GM23338 (cell line): ENCODE measurements at regions not wholly inside any gene's neighbourhood (a gene's known extent, or its start where the extent isn't known, plus 50 kb on each side); places are given as distances from the start of the nearest gene placed in this dataset.

Experiments
- ATAC-seq: fragments of 200-7000 bp; cut with Tn5 transposase; 3 replicates; pipeline ENCODE4 v1.9.1; 2020
- DNase-seq: peaks from one replicate; pipeline ENCODE4 v3.0.0-alpha.2; 2015; ENCODE audit warnings: low spot score
- H2AFZ ChIP-seq: fragments of 200-600 bp; sonication (generic); 2 replicates; pipeline ENCODE4 v1.8.0; 2016; ENCODE audit warnings: antibody characterized with exemption, mild to moderate bottlenecking, moderate library complexity
- H3F3A ChIP-seq: fragments of 200-600 bp; sonication (generic); replicated peaks from 2 replicates; pipeline ENCODE4 v1.8.0; 2017; ENCODE audit warnings: antibody characterized with exemption, mixed run types, low read depth
- H3K27ac ChIP-seq: fragments of 200-600 bp; sonication (generic); 2 replicates; pipeline ENCODE4 v1.6.1; 2016; ENCODE audit warnings: low read depth
- H3K27me3 ChIP-seq: fragments of 200-600 bp; sonication (generic); 2 replicates; pipeline ENCODE4 v1.8.0; 2016; ENCODE audit warnings: mild to moderate bottlenecking, mixed run types, moderate library complexity; ENCODE audit not compliant: insufficient read depth
- H3K36me3 ChIP-seq: fragments of 200-600 bp; sonication (generic); 2 replicates; pipeline ENCODE4 v1.8.0; 2016; ENCODE audit warnings: mild to moderate bottlenecking; ENCODE audit not compliant: insufficient read depth
- H3K4me1 ChIP-seq: fragments of 200-600 bp; sonication (generic); 2 replicates; pipeline ENCODE4 v1.8.0; 2016; ENCODE audit warnings: mild to moderate bottlenecking, moderate library complexity; ENCODE audit not compliant: insufficient read depth
- H3K4me2 ChIP-seq: fragments of 200-600 bp; sonication (generic); 2 replicates; pipeline ENCODE4 v1.7.1; 2017; ENCODE audit warnings: mixed run types
- H3K4me3 ChIP-seq: fragments of 200-600 bp; sonication (generic); 2 replicates; pipeline ENCODE4 v1.6.1; 2016; ENCODE audit warnings: mixed run types
- H3K79me2 ChIP-seq: fragments of 200-600 bp; sonication (generic); replicated peaks from 2 replicates; pipeline ENCODE4 v1.8.0; 2017; ENCODE audit warnings: mild to moderate bottlenecking; ENCODE audit not compliant: insufficient read depth
- H3K9me2 ChIP-seq: fragments of 200-600 bp; sonication (generic); 2 replicates; pipeline ENCODE4 v1.8.0; 2017; ENCODE audit not compliant: insufficient read depth
- H4K20me1 ChIP-seq: fragments of 200-600 bp; sonication (generic); replicated peaks from 2 replicates; pipeline ENCODE4 v1.8.0; 2017; ENCODE audit warnings: mild to moderate bottlenecking; ENCODE audit not compliant: insufficient read depth
- H3K27ac Mint-ChIP-seq: 2 replicates; pipeline ENCODE4 v1.8.0; 2020; ENCODE audit warnings: inconsistent platforms, mild to moderate bottlenecking, moderate library complexity, mixed read lengths
- H3K27me3 Mint-ChIP-seq: 3 replicates; pipeline ENCODE4 v1.8.0; 2022; ENCODE audit warnings: low read depth, mild to moderate bottlenecking, moderate library complexity, mixed read lengths, inconsistent platforms; ENCODE audit not compliant: insufficient read depth, poor library complexity
- H3K36me3 Mint-ChIP-seq: 3 replicates; pipeline ENCODE4 v1.8.0; 2021; ENCODE audit warnings: low read depth, mild to moderate bottlenecking, inconsistent platforms, moderate library complexity, mixed read lengths
- H3K4me1 Mint-ChIP-seq: 3 replicates; pipeline ENCODE4 v1.8.0; 2020; ENCODE audit warnings: mild to moderate bottlenecking, inconsistent platforms, mixed read lengths
- H3K4me3 Mint-ChIP-seq: 3 replicates; pipeline ENCODE4 v1.8.0; 2021; ENCODE audit warnings: moderate library complexity, mild to moderate bottlenecking, inconsistent platforms, mixed read lengths
- H3K9me3 Mint-ChIP-seq: 3 replicates; pipeline ENCODE4 v1.8.0; 2020; ENCODE audit warnings: moderate library complexity, mild to moderate bottlenecking, inconsistent platforms, mixed read lengths
- EZH2phosphoT487 ChIP-seq: fragments of 200-600 bp; sonication (generic); IDR thresholded peaks from one replicate; pipeline ENCODE4 v1.8.1; 2018; ENCODE audit warnings: antibody characterized with exemption; ENCODE audit not compliant: unreplicated experiment
- NANOG ChIP-seq: IDR thresholded peaks from 2 replicates; pipeline ENCODE4 v1.6.1; 2016; ENCODE audit warnings: antibody characterized with exemption, borderline replicate concordance
- POLR2AphosphoS5 ChIP-seq: IDR thresholded peaks from 2 replicates; pipeline ENCODE4 v1.6.1; 2016; ENCODE audit warnings: antibody characterized with exemption, low read depth
- STAT1 ChIP-seq: IDR thresholded peaks from one replicate; pipeline ENCODE4 v1.6.1; 2016; ENCODE audit warnings: antibody characterized with exemption; ENCODE audit not compliant: unreplicated experiment
- ZNF114 ChIP-seq: fragments of 250-450 bp; sonication (Bioruptor Pico); IDR thresholded peaks from 2 replicates; pipeline ENCODE4 v1.5.0; 2020; ENCODE audit warnings: mild to moderate bottlenecking, moderate library complexity
- TF ChIP-seq, protein P1 (sequence below): fragments of 250-450 bp; sonication (Bioruptor Pico); IDR thresholded peaks from 2 replicates; pipeline ENCODE4 v1.5.0; 2020; ENCODE audit warnings: mild to moderate bottlenecking, moderate library complexity

DNA sequence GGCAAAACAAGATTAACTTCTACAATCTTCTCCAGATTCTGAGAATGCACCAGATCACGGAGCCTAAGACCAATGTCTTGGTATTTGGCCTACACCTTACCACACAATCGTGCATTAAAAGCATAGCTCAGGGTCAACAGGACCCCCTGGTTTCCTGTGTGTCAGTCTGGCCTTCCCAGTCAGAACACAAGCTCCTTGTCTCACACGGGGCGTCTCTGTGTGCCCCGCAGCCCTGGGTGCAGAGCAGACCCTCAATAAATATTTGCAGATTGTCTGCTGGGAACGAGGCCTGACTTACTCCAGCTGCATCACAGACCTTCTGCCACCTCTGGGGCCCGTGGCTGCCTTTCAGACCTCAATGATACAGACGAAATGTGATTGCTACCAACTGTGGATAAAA lies 82.5 kb upstream of the CTNNB1 start (continued):
- TF ChIP-seq, protein P1, sequence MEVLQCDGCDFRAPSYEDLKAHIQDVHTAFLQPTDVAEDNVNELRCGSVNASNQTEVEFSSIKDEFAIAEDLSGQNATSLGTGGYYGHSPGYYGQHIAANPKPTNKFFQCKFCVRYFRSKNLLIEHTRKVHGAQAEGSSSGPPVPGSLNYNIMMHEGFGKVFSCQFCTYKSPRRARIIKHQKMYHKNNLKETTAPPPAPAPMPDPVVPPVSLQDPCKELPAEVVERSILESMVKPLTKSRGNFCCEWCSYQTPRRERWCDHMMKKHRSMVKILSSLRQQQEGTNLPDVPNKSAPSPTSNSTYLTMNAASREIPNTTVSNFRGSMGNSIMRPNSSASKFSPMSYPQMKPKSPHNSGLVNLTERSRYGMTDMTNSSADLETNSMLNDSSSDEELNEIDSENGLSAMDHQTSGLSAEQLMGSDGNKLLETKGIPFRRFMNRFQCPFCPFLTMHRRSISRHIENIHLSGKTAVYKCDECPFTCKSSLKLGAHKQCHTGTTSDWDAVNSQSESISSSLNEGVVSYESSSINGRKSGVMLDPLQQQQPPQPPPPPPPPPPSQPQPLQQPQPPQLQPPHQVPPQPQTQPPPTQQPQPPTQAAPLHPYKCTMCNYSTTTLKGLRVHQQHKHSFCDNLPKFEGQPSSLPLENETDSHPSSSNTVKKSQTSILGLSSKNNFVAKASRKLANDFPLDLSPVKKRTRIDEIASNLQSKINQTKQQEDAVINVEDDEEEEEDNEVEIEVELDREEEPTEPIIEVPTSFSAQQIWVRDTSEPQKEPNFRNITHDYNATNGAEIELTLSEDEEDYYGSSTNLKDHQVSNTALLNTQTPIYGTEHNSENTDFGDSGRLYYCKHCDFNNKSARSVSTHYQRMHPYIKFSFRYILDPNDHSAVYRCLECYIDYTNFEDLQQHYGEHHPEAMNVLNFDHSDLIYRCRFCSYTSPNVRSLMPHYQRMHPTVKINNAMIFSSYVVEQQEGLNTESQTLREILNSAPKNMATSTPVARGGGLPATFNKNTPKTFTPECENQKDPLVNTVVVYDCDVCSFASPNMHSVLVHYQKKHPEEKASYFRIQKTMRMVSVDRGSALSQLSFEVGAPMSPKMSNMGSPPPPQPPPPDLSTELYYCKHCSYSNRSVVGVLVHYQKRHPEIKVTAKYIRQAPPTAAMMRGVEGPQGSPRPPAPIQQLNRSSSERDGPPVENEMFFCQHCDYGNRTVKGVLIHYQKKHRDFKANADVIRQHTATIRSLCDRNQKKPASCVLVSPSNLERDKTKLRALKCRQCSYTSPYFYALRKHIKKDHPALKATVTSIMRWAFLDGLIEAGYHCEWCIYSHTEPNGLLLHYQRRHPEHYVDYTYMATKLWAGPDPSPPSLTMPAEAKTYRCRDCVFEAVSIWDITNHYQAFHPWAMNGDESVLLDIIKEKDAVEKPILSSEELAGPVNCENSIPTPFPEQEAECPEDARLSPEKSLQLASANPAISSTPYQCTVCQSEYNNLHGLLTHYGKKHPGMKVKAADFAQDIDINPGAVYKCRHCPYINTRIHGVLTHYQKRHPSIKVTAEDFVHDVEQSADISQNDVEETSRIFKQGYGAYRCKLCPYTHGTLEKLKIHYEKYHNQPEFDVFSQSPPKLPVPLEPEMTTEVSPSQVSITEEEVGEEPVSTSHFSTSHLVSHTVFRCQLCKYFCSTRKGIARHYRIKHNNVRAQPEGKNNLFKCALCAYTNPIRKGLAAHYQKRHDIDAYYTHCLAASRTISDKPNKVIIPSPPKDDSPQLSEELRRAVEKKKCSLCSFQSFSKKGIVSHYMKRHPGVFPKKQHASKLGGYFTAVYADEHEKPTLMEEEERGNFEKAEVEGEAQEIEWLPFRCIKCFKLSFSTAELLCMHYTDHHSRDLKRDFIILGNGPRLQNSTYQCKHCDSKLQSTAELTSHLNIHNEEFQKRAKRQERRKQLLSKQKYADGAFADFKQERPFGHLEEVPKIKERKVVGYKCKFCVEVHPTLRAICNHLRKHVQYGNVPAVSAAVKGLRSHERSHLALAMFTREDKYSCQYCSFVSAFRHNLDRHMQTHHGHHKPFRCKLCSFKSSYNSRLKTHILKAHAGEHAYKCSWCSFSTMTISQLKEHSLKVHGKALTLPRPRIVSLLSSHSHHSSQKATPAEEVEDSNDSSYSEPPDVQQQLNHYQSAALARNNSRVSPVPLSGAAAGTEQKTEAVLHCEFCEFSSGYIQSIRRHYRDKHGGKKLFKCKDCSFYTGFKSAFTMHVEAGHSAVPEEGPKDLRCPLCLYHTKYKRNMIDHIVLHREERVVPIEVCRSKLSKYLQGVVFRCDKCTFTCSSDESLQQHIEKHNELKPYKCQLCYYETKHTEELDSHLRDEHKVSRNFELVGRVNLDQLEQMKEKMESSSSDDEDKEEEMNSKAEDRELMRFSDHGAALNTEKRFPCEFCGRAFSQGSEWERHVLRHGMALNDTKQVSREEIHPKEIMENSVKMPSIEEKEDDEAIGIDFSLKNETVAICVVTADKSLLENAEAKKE, result no peak
- TF ChIP-seq ZNF114 (no peak), POLR2AphosphoS5 (no peak), EZH2phosphoT487 (no peak), NANOG (no peak)

DNA sequence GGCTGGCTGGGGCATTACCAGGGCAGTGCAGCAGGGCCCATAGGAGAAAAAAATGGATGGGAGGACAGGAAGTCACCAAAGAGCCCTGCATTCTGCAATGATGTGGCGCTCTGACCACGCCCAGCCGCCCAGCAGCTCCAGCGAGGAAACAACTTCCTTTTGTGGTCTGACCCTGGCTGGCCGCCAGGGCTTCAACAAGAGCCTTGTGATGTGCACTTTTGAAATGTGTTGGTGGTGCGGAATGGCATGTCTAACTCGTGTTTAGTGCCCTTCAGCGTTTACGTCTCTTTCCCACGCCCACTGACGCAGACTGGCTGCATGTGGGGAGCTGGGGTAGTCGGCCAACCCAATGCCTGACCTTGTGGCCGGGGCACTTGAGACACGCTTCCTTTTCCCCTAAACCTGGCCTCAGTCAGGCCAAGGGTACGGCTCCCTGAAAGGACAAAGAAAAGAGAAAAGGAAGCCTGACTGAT lies 81.9 kb upstream of the CTNNB1 start:
- ATAC-seq, result no peak
- H3K4me1 ChIP-seq, result peaks cover 17% of the 10 kb centered on the region
- H4K20me1 ChIP-seq, result no peaks in the 10 kb centered on the region
- no peaks in the 10 kb centered on the region for H3K27me3 Mint-ChIP-seq
- H3K9me3 Mint-ChIP-seq, result no peaks in the 10 kb centered on the region; the same call in 2 of the 3 replicates
- H3K4me1 Mint-ChIP-seq, result peaks cover 25% of the 10 kb centered on the region
- no peaks in the 10 kb centered on the region for H3K27me3 ChIP-seq
- no peak overlapping the region for H3K27ac ChIP-seq
- H3F3A ChIP-seq, result no peaks in the 10 kb centered on the region
- H3K36me3 Mint-ChIP-seq, result no peaks in the 10 kb centered on the region
- H3K4me3 ChIP-seq, result no peak overlapping the region
- no peak overlapping the region for H3K4me2 ChIP-seq
- H3K4me3 Mint-ChIP-seq, result no peak overlapping the region
- H2AFZ ChIP-seq, result no peak overlapping the region
- H3K27ac Mint-ChIP-seq, result no peak overlapping the region
- H3K36me3 ChIP-seq, result no peaks in the 10 kb centered on the region
- no peaks in the 10 kb centered on the region for H3K79me2 ChIP-seq
- TF ChIP-seq POLR2AphosphoS5, result no peak
- TF ChIP-seq ZNF114, result no peak
- no peak for TF ChIP-seq STAT1
- peaks cover 23% of the 10 kb centered on the region; the same call in 1 of the 2 replicates for H3K9me2 ChIP-seq
- peak; percentile 7 for DNase-seq
